ENCODE measurements at regions not wholly inside any gene's neighbourhood (a gene's known extent, or its start where the extent isn't known, plus 50 kb on each side); places are given as distances from the start of the nearest gene placed in this dataset.

DNA sequence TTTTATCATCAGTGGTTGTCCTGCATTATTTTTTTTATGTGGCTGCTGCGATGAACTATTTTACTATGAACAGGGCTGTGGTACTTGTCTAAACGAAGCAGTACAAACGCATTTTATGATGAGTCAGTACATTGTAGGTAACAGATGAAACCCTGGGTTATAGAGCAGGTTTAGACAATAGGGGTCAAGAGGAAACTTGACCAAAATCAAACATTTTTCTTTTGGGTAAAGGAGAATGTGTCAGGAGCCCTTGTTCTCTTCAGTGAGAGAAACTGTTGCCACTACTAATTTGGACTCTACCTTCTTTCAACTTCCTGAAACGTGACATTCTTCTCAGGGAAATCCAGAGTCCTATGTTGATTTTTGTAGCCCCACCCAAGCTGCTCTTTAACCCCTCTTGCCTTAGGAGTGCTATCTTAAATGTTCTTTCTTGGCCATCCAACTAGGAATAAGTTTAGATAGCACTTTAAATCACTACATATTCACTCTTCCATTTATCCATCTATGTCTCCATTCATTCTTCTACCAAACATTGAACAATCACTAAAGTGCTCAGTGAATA lies 415.8 kb upstream of the NR3C2 start:
- Histone ChIP-seq H3K4me3 (no peak overlapping the region), H3K4me1 (no peaks in the 10 kb centered on the region), H3K9me3 (no peaks in the 10 kb centered on the region), H3K27ac (no peak overlapping the region), H3K36me3 (no peaks in the 10 kb centered on the region), H3K27me3 (no peaks in the 10 kb centered on the region)
- WGBS, 2 donors, result 27 to 43% methylated on average over 4 of the region's 4 CpGs
- TF ChIP-seq POLR2A (IDR thresholded peaks at IDR 0.05), result no peak
- TF ChIP-seq, protein P1, sequence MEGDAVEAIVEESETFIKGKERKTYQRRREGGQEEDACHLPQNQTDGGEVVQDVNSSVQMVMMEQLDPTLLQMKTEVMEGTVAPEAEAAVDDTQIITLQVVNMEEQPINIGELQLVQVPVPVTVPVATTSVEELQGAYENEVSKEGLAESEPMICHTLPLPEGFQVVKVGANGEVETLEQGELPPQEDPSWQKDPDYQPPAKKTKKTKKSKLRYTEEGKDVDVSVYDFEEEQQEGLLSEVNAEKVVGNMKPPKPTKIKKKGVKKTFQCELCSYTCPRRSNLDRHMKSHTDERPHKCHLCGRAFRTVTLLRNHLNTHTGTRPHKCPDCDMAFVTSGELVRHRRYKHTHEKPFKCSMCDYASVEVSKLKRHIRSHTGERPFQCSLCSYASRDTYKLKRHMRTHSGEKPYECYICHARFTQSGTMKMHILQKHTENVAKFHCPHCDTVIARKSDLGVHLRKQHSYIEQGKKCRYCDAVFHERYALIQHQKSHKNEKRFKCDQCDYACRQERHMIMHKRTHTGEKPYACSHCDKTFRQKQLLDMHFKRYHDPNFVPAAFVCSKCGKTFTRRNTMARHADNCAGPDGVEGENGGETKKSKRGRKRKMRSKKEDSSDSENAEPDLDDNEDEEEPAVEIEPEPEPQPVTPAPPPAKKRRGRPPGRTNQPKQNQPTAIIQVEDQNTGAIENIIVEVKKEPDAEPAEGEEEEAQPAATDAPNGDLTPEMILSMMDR (IDR thresholded peaks at IDR 0.05), result no peak
- intact Hi-C loops (cut with DNase I), result no loop called here
- no peak for DNase-seq

DNA sequence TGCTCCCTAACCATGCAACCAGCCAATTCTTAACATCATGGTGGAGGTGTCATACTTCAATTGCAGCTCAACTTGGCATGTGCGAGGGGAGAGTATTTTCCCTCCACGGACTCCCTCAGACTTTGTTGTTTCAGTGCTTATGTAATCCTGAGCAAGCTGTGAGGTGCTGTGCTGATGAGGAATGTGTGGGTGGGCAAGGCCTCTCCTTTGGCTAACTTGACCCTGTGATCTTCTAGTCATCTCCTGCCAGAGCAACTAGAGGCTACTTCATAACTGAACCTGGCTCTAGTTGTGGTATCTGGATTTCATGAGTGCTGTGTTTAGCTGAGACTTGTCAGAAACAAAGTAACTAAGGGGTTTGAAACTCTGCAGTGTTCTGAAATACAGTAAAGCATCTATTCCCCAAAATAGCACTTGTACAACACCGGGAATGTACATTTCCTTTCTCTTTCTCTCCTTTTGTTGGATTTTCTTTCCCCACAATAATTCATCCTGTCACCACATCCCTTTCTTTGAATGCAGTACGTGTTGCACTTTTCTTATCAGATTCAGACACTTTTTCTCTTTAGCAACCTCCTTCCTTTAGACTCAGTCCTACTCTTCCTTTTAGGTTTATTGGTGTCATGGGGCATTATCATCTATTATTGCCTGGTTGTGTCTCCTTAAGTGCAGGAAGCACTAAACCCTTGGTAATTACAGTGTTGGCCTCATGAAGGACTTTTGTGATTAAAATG lies 415.2 kb upstream of the NR3C2 start:
- WGBS, 2 donors, result 37 to 46% methylated on average over 4 of the region's 4 CpGs
- no peak overlapping the region for H3K4me3 ChIP-seq
- no peaks in the 10 kb centered on the region for H3K4me1 ChIP-seq
- intact Hi-C loops (cut with DNase I), result no loop called here
- TF ChIP-seq, protein P1 (IDR thresholded peaks at IDR 0.05), result no peak
- TF ChIP-seq POLR2A (IDR thresholded peaks at IDR 0.05), result no peak
- H3K27ac ChIP-seq, result no peak overlapping the region
- H3K27me3 ChIP-seq, result no peaks in the 10 kb centered on the region
- no peak for DNase-seq
- no peaks in the 10 kb centered on the region for H3K9me3 ChIP-seq
- H3K36me3 ChIP-seq, result no peaks in the 10 kb centered on the region

DNA sequence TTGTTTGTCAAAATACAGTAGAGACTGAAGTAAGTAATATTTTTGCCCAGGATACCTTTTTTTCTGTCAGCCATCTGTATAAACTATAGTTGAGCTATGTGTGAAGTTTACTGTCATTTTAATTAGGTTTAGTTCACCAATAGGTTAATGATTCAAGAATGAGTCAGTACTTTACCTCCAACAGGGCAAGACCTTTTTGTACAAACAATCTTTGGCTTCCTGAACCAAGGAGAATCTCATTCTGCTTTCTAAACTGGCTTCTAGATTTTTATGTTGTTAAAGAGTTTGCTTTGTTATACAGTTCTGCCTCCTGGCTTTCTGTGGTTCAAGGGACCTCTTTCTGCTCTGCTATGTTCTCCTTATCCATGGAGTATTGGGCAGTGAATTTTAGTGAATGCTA lies 412.0 kb upstream of the NR3C2 start:
- Histone ChIP-seq H3K27ac (no peak overlapping the region), H3K4me1 (no peaks in the 10 kb centered on the region), H3K27me3 (no peaks in the 10 kb centered on the region), H3K36me3 (no peaks in the 10 kb centered on the region), H3K9me3 (no peaks in the 10 kb centered on the region), H3K4me3 (no peak overlapping the region)
- no peak for DNase-seq
- TF ChIP-seq POLR2A (IDR thresholded peaks at IDR 0.05), result no peak
- TF ChIP-seq, protein P1 (IDR thresholded peaks at IDR 0.05), result no peak
- intact Hi-C loops (cut with DNase I), result no loop called here

DNA sequence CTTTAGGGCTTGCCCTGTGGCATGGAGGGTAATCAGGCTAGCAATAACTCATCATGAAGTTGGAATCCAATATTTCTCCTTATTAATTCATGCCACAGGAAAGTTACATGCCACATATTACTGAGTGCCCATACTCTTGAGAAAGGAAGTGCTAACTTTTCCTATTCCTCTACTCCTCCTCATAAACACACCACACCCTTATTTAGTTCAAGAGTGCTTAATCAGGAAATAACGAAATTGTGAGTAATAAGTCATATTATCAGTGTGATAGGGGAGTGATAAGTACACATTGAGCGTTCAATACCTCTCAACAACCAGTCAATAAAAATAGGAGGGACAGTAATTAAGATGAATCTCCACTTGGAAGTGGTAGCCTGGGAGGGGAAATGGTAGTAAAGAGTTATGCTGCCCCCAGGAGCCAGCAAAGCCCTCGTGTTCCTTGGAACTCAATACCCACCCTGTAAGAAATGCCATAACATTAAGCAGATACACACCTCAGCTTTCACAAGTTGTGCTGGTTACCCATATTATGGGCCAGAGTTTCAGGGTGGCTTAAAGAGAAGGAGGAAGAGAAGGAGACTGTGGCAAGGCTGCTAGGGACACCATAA lies 410.0 kb upstream of the NR3C2 start:
- no peak for TF ChIP-seq POLR2A (IDR thresholded peaks at IDR 0.05)
- TF ChIP-seq, protein P1 (IDR thresholded peaks at IDR 0.05), result no peak
- Histone ChIP-seq H3K36me3 (no peaks in the 10 kb centered on the region), H3K27me3 (no peaks in the 10 kb centered on the region), H3K9me3 (no peaks in the 10 kb centered on the region), H3K4me1 (no peaks in the 10 kb centered on the region), H3K4me3 (no peak overlapping the region), H3K27ac (no peak overlapping the region)
- intact Hi-C loops (cut with DNase I), result no loop called here
- 48 to 61% methylated on average over 3 of the region's 3 CpGs for WGBS, 2 donors
- DNase-seq, result no peak

DNA sequence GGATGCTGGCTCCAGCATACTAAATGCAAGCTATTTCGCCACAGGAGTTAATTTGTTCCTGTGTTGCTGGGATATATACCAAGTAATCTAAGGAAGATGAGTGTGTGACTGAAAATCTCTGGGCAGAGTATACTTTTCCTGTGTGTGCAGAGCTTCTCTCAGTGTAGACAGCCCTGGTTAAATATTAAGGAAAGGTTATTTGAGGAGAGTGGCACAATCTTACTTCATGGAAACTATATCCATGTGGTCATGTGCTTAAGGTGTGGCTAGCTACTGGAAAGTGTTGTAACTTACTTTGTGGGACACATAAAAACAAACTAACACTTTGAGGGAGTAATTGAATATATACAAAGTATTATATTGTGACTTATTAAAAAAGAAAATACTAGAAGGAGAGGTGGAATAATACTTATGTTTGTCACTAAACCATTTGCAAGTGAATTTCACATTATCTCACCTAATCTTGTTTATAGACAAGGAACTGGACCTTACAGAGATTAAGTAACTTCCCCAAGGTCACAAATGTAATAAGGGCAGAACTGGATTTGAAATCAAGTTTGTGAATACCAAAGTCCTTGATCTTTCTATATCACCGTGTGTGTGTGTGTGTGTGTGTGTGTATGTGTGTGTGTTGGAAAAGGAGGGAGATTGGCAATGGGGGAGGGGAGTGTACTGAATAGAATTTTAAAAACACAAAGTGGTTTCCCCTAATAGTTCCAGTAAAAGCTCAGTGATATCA lies 408.2 kb upstream of the NR3C2 start:
- intact Hi-C loops (cut with DNase I), result no loop called here
- no peak for TF ChIP-seq POLR2A (IDR thresholded peaks at IDR 0.05)
- TF ChIP-seq, protein P1 (IDR thresholded peaks at IDR 0.05), result no peak
- no peak for DNase-seq
- Histone ChIP-seq H3K36me3 (no peaks in the 10 kb centered on the region), H3K4me3 (no peak overlapping the region), H3K4me1 (no peaks in the 10 kb centered on the region), H3K27ac (no peak overlapping the region), H3K27me3 (no peaks in the 10 kb centered on the region), H3K9me3 (no peaks in the 10 kb centered on the region)
- 47 to 55% methylated on average over 2 of the region's 2 CpGs for WGBS, 2 donors

All from esophagus squamous epithelium (tissue), 5 donors.